Omental fat pad (tissue), 3 donors: ENCODE measurements at regions not wholly inside any gene's neighbourhood (a gene's known extent, or its start where the extent isn't known, plus 50 kb on each side); places are given as distances from the start of the nearest gene placed in this dataset.

Source experiments
- ATAC-seq: fragments of 150-250 bp; one replicate; pipeline ENCODE4 v1.9.1; 2016; ENCODE audit warnings: mild to moderate bottlenecking, moderate library complexity; ENCODE audit not compliant: low FRiP score
- DNase-seq: peaks from one replicate; pipeline ENCODE4 v3.0.0-alpha.2; 2019; ENCODE audit warnings: low spot score
- TF ChIP-seq, protein P1 (sequence below), 3 donors: fragments of 450-650 bp; IDR thresholded peaks; one replicate each; pipeline ENCODE4 v1.5.1; 2016 to 2017; ENCODE audit warnings: antibody characterized with exemption in 3 of 3, mild to moderate bottlenecking in 3 of 3, moderate library complexity in 2 of 3

- TF ChIP-seq, protein P1, sequence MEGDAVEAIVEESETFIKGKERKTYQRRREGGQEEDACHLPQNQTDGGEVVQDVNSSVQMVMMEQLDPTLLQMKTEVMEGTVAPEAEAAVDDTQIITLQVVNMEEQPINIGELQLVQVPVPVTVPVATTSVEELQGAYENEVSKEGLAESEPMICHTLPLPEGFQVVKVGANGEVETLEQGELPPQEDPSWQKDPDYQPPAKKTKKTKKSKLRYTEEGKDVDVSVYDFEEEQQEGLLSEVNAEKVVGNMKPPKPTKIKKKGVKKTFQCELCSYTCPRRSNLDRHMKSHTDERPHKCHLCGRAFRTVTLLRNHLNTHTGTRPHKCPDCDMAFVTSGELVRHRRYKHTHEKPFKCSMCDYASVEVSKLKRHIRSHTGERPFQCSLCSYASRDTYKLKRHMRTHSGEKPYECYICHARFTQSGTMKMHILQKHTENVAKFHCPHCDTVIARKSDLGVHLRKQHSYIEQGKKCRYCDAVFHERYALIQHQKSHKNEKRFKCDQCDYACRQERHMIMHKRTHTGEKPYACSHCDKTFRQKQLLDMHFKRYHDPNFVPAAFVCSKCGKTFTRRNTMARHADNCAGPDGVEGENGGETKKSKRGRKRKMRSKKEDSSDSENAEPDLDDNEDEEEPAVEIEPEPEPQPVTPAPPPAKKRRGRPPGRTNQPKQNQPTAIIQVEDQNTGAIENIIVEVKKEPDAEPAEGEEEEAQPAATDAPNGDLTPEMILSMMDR (IDR thresholded peaks at IDR 0.05) = no peak
- DNase-seq (no peak), ATAC-seq (no peak)
Measured at GRCh38 chr3:81295906-81296577, 465.4 kb downstream of the GBE1 start.

- ATAC-seq = no peak
- DNase-seq = no peak
- TF ChIP-seq, protein P1 (IDR thresholded peaks at IDR 0.05) = no peak
Measured at GRCh38 chr3:81293156-81293555, 468.3 kb downstream of the GBE1 start.

GRCh38 chr3:81291586-81291985 lies 469.9 kb downstream of the GBE1 start:
- no peak for ATAC-seq
- DNase-seq = no peak
- TF ChIP-seq, protein P1 (IDR thresholded peaks at IDR 0.05) = no peak

GRCh38 chr3:81289676-81290075 lies 471.8 kb downstream of the GBE1 start:
- no peak for DNase-seq
- TF ChIP-seq, protein P1 (IDR thresholded peaks at IDR 0.05) = no peak
- no peak for ATAC-seq

- DNase-seq = no peak
- TF ChIP-seq, protein P1 (IDR thresholded peaks at IDR 0.05) = no peak
- ATAC-seq = no peak
Measured at GRCh38 chr3:81279481-81280379, 481.7 kb downstream of the GBE1 start.

- TF ChIP-seq, protein P1 (IDR thresholded peaks at IDR 0.05) = no peak
- ATAC-seq (no peak), DNase-seq (no peak)
Measured at GRCh38 chr3:81277853-81278252, 483.6 kb downstream of the GBE1 start.
